ENCODE measurements at regions not wholly inside any gene's neighbourhood (a gene's known extent, or its start where the extent isn't known, plus 50 kb on each side); places are given as distances from the start of the nearest gene placed in this dataset.

GRCh38 chr9:86662890-86663468 lies 284.3 kb downstream of the GAS1 start:
- H3K27ac Mint-ChIP-seq: peak overlapping the region in 2 of 3 experiments; percentile 36
- H3K9me3 Mint-ChIP-seq: no peaks in the 10 kb centered on the region
- no peak for TF ChIP-seq CTCF (IDR thresholded peaks at IDR 0.05; ENCODE audit: unreplicated experiment in 3 of 3)
- H3K27me3 Mint-ChIP-seq (ENCODE audit: low read depth): peaks cover 2% of the 10 kb centered on the region
- peaks cover 40% of the 10 kb centered on the region for H3K4me1 Mint-ChIP-seq
- no peak overlapping the region for H3K4me3 Mint-ChIP-seq
- no peaks in the 10 kb centered on the region for H3K36me3 Mint-ChIP-seq (ENCODE audit: low read depth)

- Mint-ChIP-seq H3K4me3 (peak overlapping the region in 1 of 3 experiments; percentile 7), H3K27ac (peak overlapping the region; percentile 29 to 79 (median 37)), H3K4me1 (peaks cover 23% of the 10 kb centered on the region), H3K9me3 (no peaks in the 10 kb centered on the region), H3K27me3 (ENCODE audit: low read depth) (no peaks in the 10 kb centered on the region), H3K36me3 (ENCODE audit: low read depth) (no peaks in the 10 kb centered on the region)
- no peak for TF ChIP-seq CTCF (IDR thresholded peaks at IDR 0.05; ENCODE audit: unreplicated experiment in 3 of 3)
Measured at GRCh38 chr9:86660146-86660943, 287.0 kb downstream of the GAS1 start.

- Mint-ChIP-seq H3K4me3 (no peak overlapping the region), H3K27me3 (ENCODE audit: low read depth) (no peaks in the 10 kb centered on the region), H3K9me3 (peaks cover 4% of the 10 kb centered on the region), H3K36me3 (ENCODE audit: low read depth) (peaks cover 4% of the 10 kb centered on the region), H3K27ac (peak overlapping the region; percentile 29 to 79 (median 37)), H3K4me1 (peaks cover 27% of the 10 kb centered on the region)
- TF ChIP-seq CTCF (IDR thresholded peaks at IDR 0.05; ENCODE audit: unreplicated experiment in 3 of 3): no peak
Measured at GRCh38 chr9:86659413-86660046, 287.8 kb downstream of the GAS1 start.

- Mint-ChIP-seq H3K27ac (peak overlapping the region; percentile 0 to 67 (median 22)), H3K9me3 (peaks cover 4% of the 10 kb centered on the region), H3K27me3 (ENCODE audit: low read depth) (no peaks in the 10 kb centered on the region), H3K36me3 (ENCODE audit: low read depth) (peaks cover 4% of the 10 kb centered on the region), H3K4me3 (no peak overlapping the region), H3K4me1 (peaks cover 34% of the 10 kb centered on the region)
- TF ChIP-seq CTCF (IDR thresholded peaks at IDR 0.05; ENCODE audit: unreplicated experiment in 3 of 3): no peak
Measured at GRCh38 chr9:86655147-86655546, 292.2 kb downstream of the GAS1 start.

GRCh38 chr9:86653466-86653865 lies 293.8 kb downstream of the GAS1 start:
- Mint-ChIP-seq H3K4me3 (no peak overlapping the region), H3K9me3 (peaks cover 4% of the 10 kb centered on the region), H3K4me1 (peaks cover 31% of the 10 kb centered on the region), H3K27ac (peak overlapping the region; percentile 73 to 87 (median 83)), H3K36me3 (ENCODE audit: low read depth) (peaks cover 4% of the 10 kb centered on the region), H3K27me3 (ENCODE audit: low read depth) (no peaks in the 10 kb centered on the region)
- no peak for TF ChIP-seq CTCF (IDR thresholded peaks at IDR 0.05; ENCODE audit: unreplicated experiment in 3 of 3)

Data from nephron (organoid).